GM23338 (cell line): ENCODE measurements at regions not wholly inside any gene's neighbourhood (a gene's known extent, or its start where the extent isn't known, plus 50 kb on each side); places are given as distances from the start of the nearest gene placed in this dataset.

ENCODE experiments used
- ATAC-seq: fragments of 200-7000 bp; cut with Tn5 transposase; 3 replicates; pipeline ENCODE4 v1.9.1; 2020
- DNase-seq: peaks from one replicate; pipeline ENCODE4 v3.0.0-alpha.2; 2015; ENCODE audit warnings: low spot score
- H2AFZ ChIP-seq: fragments of 200-600 bp; sonication (generic); 2 replicates; pipeline ENCODE4 v1.8.0; 2016; ENCODE audit warnings: antibody characterized with exemption, mild to moderate bottlenecking, moderate library complexity
- H3F3A ChIP-seq: fragments of 200-600 bp; sonication (generic); replicated peaks from 2 replicates; pipeline ENCODE4 v1.8.0; 2017; ENCODE audit warnings: antibody characterized with exemption, mixed run types, low read depth
- H3K27ac ChIP-seq: fragments of 200-600 bp; sonication (generic); 2 replicates; pipeline ENCODE4 v1.6.1; 2016; ENCODE audit warnings: low read depth
- H3K27me3 ChIP-seq: fragments of 200-600 bp; sonication (generic); 2 replicates; pipeline ENCODE4 v1.8.0; 2016; ENCODE audit warnings: mild to moderate bottlenecking, mixed run types, moderate library complexity; ENCODE audit not compliant: insufficient read depth
- H3K36me3 ChIP-seq: fragments of 200-600 bp; sonication (generic); 2 replicates; pipeline ENCODE4 v1.8.0; 2016; ENCODE audit warnings: mild to moderate bottlenecking; ENCODE audit not compliant: insufficient read depth
- H3K4me1 ChIP-seq: fragments of 200-600 bp; sonication (generic); 2 replicates; pipeline ENCODE4 v1.8.0; 2016; ENCODE audit warnings: mild to moderate bottlenecking, moderate library complexity; ENCODE audit not compliant: insufficient read depth
- H3K4me2 ChIP-seq: fragments of 200-600 bp; sonication (generic); 2 replicates; pipeline ENCODE4 v1.7.1; 2017; ENCODE audit warnings: mixed run types
- H3K4me3 ChIP-seq: fragments of 200-600 bp; sonication (generic); 2 replicates; pipeline ENCODE4 v1.6.1; 2016; ENCODE audit warnings: mixed run types
- H3K79me2 ChIP-seq: fragments of 200-600 bp; sonication (generic); replicated peaks from 2 replicates; pipeline ENCODE4 v1.8.0; 2017; ENCODE audit warnings: mild to moderate bottlenecking; ENCODE audit not compliant: insufficient read depth
- H3K9me2 ChIP-seq: fragments of 200-600 bp; sonication (generic); 2 replicates; pipeline ENCODE4 v1.8.0; 2017; ENCODE audit not compliant: insufficient read depth
- H4K20me1 ChIP-seq: fragments of 200-600 bp; sonication (generic); replicated peaks from 2 replicates; pipeline ENCODE4 v1.8.0; 2017; ENCODE audit warnings: mild to moderate bottlenecking; ENCODE audit not compliant: insufficient read depth
- H3K27ac Mint-ChIP-seq: 2 replicates; pipeline ENCODE4 v1.8.0; 2020; ENCODE audit warnings: inconsistent platforms, mild to moderate bottlenecking, moderate library complexity, mixed read lengths
- H3K27me3 Mint-ChIP-seq: 3 replicates; pipeline ENCODE4 v1.8.0; 2022; ENCODE audit warnings: low read depth, mild to moderate bottlenecking, moderate library complexity, mixed read lengths, inconsistent platforms; ENCODE audit not compliant: insufficient read depth, poor library complexity
- H3K36me3 Mint-ChIP-seq: 3 replicates; pipeline ENCODE4 v1.8.0; 2021; ENCODE audit warnings: low read depth, mild to moderate bottlenecking, inconsistent platforms, moderate library complexity, mixed read lengths
- H3K4me1 Mint-ChIP-seq: 3 replicates; pipeline ENCODE4 v1.8.0; 2020; ENCODE audit warnings: mild to moderate bottlenecking, inconsistent platforms, mixed read lengths
- H3K4me3 Mint-ChIP-seq: 3 replicates; pipeline ENCODE4 v1.8.0; 2021; ENCODE audit warnings: moderate library complexity, mild to moderate bottlenecking, inconsistent platforms, mixed read lengths
- H3K9me3 Mint-ChIP-seq: 3 replicates; pipeline ENCODE4 v1.8.0; 2020; ENCODE audit warnings: moderate library complexity, mild to moderate bottlenecking, inconsistent platforms, mixed read lengths
- CREB1 ChIP-seq: fragments of 250-450 bp; sonication (Bioruptor Pico); IDR thresholded peaks from 2 replicates; pipeline ENCODE4 v1.5.0; 2020; ENCODE audit warnings: low read depth, mild to moderate bottlenecking, moderate library complexity
- ETS1 ChIP-seq: IDR thresholded peaks from 2 replicates; pipeline ENCODE4 v1.6.1; 2016; ENCODE audit warnings: antibody characterized with exemption
- EZH2 ChIP-seq: fragments of 200-600 bp; sonication (generic); IDR thresholded peaks from one replicate; pipeline ENCODE4 v1.8.0; 2017; ENCODE audit warnings: antibody characterized with exemption, mild to moderate bottlenecking, low read depth; ENCODE audit not compliant: unreplicated experiment
- EZH2phosphoT487 ChIP-seq: fragments of 200-600 bp; sonication (generic); IDR thresholded peaks from one replicate; pipeline ENCODE4 v1.8.1; 2018; ENCODE audit warnings: antibody characterized with exemption; ENCODE audit not compliant: unreplicated experiment
- JUNB ChIP-seq: IDR thresholded peaks from one replicate; pipeline ENCODE4 v1.6.1; 2016; ENCODE audit warnings: antibody characterized with exemption; ENCODE audit not compliant: unreplicated experiment
- NANOG ChIP-seq: IDR thresholded peaks from 2 replicates; pipeline ENCODE4 v1.6.1; 2016; ENCODE audit warnings: antibody characterized with exemption, borderline replicate concordance
- POLR2AphosphoS5 ChIP-seq: IDR thresholded peaks from 2 replicates; pipeline ENCODE4 v1.6.1; 2016; ENCODE audit warnings: antibody characterized with exemption, low read depth
- STAT1 ChIP-seq: IDR thresholded peaks from one replicate; pipeline ENCODE4 v1.6.1; 2016; ENCODE audit warnings: antibody characterized with exemption; ENCODE audit not compliant: unreplicated experiment
- ZNF114 ChIP-seq: fragments of 250-450 bp; sonication (Bioruptor Pico); IDR thresholded peaks from 2 replicates; pipeline ENCODE4 v1.5.0; 2020; ENCODE audit warnings: mild to moderate bottlenecking, moderate library complexity
- ZNF331 ChIP-seq: fragments of 250-450 bp; sonication (Bioruptor Pico); IDR thresholded peaks from 2 replicates; pipeline ENCODE4 v1.5.0; 2020; ENCODE audit warnings: low read depth, mild to moderate bottlenecking, moderate library complexity
- TF ChIP-seq, protein P1 (sequence below), 2 experiments: fragments of 200-600 bp in 1 of 2; sonication (generic) in 1 of 2; conservative IDR thresholded peaks; 2 replicates each; pipeline versions ENCODE4 v1.5.1 to v1.6.1; 2016 to 2017; ENCODE audit warnings: antibody characterized with exemption in 2 of 2, low read depth in 2 of 2, mild to moderate bottlenecking in 2 of 2, moderate library complexity in 1 of 2
- TF ChIP-seq, protein P2 (sequence below): fragments of 250-450 bp; sonication (Bioruptor Pico); IDR thresholded peaks from 2 replicates; pipeline ENCODE4 v1.5.0; 2020; ENCODE audit warnings: mild to moderate bottlenecking, moderate library complexity
- TF ChIP-seq, protein P3 (sequence below): IDR thresholded peaks from one replicate; pipeline ENCODE4 v1.6.1; 2018; ENCODE audit warnings: antibody characterized with exemption; ENCODE audit not compliant: unreplicated experiment

DNA sequence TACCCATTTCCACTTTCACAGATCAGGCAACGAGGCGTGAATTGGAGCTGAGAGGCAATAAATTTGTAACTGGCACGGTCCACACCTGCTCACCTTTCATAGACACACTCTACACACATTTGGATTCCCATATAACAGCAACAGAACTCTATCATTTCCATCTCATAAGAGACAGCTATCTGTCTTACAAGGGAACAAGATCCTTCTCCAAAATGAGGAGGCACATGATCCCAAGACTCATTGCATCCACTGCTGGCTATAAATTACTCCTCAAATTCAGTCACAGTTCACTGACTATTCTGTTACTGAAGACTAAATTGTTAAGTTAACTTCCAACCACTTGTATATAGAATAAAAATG, 342.8 kb downstream of the MATN1 start:
- Histone ChIP-seq H3K4me2 (no peak overlapping the region), H2AFZ (no peak overlapping the region), H3K36me3 (no peaks in the 10 kb centered on the region), H3K27me3 (no peaks in the 10 kb centered on the region), H3K27ac (no peak overlapping the region), H4K20me1 (no peaks in the 10 kb centered on the region), H3F3A (no peaks in the 10 kb centered on the region), H3K4me3 (no peak overlapping the region), H3K9me2 (no peaks in the 10 kb centered on the region), H3K79me2 (no peaks in the 10 kb centered on the region), H3K4me1 (no peaks in the 10 kb centered on the region)
- H3K9me3 Mint-ChIP-seq = no peaks in the 10 kb centered on the region
- H3K36me3 Mint-ChIP-seq = no peaks in the 10 kb centered on the region
- TF ChIP-seq JUNB = no peak
- no peak for TF ChIP-seq POLR2AphosphoS5
- TF ChIP-seq, protein P1, sequence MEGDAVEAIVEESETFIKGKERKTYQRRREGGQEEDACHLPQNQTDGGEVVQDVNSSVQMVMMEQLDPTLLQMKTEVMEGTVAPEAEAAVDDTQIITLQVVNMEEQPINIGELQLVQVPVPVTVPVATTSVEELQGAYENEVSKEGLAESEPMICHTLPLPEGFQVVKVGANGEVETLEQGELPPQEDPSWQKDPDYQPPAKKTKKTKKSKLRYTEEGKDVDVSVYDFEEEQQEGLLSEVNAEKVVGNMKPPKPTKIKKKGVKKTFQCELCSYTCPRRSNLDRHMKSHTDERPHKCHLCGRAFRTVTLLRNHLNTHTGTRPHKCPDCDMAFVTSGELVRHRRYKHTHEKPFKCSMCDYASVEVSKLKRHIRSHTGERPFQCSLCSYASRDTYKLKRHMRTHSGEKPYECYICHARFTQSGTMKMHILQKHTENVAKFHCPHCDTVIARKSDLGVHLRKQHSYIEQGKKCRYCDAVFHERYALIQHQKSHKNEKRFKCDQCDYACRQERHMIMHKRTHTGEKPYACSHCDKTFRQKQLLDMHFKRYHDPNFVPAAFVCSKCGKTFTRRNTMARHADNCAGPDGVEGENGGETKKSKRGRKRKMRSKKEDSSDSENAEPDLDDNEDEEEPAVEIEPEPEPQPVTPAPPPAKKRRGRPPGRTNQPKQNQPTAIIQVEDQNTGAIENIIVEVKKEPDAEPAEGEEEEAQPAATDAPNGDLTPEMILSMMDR (conservative IDR thresholded peaks at IDR 0.05; ENCODE audit: low read depth in 2 of 2) = no peak
- TF ChIP-seq EZH2 = no peak
- TF ChIP-seq NANOG = no peak
- TF ChIP-seq ZNF331 (CRISPR knock-in tag) = no peak
- TF ChIP-seq STAT1 = no peak
- TF ChIP-seq, protein P2, sequence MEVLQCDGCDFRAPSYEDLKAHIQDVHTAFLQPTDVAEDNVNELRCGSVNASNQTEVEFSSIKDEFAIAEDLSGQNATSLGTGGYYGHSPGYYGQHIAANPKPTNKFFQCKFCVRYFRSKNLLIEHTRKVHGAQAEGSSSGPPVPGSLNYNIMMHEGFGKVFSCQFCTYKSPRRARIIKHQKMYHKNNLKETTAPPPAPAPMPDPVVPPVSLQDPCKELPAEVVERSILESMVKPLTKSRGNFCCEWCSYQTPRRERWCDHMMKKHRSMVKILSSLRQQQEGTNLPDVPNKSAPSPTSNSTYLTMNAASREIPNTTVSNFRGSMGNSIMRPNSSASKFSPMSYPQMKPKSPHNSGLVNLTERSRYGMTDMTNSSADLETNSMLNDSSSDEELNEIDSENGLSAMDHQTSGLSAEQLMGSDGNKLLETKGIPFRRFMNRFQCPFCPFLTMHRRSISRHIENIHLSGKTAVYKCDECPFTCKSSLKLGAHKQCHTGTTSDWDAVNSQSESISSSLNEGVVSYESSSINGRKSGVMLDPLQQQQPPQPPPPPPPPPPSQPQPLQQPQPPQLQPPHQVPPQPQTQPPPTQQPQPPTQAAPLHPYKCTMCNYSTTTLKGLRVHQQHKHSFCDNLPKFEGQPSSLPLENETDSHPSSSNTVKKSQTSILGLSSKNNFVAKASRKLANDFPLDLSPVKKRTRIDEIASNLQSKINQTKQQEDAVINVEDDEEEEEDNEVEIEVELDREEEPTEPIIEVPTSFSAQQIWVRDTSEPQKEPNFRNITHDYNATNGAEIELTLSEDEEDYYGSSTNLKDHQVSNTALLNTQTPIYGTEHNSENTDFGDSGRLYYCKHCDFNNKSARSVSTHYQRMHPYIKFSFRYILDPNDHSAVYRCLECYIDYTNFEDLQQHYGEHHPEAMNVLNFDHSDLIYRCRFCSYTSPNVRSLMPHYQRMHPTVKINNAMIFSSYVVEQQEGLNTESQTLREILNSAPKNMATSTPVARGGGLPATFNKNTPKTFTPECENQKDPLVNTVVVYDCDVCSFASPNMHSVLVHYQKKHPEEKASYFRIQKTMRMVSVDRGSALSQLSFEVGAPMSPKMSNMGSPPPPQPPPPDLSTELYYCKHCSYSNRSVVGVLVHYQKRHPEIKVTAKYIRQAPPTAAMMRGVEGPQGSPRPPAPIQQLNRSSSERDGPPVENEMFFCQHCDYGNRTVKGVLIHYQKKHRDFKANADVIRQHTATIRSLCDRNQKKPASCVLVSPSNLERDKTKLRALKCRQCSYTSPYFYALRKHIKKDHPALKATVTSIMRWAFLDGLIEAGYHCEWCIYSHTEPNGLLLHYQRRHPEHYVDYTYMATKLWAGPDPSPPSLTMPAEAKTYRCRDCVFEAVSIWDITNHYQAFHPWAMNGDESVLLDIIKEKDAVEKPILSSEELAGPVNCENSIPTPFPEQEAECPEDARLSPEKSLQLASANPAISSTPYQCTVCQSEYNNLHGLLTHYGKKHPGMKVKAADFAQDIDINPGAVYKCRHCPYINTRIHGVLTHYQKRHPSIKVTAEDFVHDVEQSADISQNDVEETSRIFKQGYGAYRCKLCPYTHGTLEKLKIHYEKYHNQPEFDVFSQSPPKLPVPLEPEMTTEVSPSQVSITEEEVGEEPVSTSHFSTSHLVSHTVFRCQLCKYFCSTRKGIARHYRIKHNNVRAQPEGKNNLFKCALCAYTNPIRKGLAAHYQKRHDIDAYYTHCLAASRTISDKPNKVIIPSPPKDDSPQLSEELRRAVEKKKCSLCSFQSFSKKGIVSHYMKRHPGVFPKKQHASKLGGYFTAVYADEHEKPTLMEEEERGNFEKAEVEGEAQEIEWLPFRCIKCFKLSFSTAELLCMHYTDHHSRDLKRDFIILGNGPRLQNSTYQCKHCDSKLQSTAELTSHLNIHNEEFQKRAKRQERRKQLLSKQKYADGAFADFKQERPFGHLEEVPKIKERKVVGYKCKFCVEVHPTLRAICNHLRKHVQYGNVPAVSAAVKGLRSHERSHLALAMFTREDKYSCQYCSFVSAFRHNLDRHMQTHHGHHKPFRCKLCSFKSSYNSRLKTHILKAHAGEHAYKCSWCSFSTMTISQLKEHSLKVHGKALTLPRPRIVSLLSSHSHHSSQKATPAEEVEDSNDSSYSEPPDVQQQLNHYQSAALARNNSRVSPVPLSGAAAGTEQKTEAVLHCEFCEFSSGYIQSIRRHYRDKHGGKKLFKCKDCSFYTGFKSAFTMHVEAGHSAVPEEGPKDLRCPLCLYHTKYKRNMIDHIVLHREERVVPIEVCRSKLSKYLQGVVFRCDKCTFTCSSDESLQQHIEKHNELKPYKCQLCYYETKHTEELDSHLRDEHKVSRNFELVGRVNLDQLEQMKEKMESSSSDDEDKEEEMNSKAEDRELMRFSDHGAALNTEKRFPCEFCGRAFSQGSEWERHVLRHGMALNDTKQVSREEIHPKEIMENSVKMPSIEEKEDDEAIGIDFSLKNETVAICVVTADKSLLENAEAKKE (CRISPR knock-in tag) = no peak
- TF ChIP-seq ZNF114 (CRISPR knock-in tag) = no peak
- TF ChIP-seq, protein P3, sequence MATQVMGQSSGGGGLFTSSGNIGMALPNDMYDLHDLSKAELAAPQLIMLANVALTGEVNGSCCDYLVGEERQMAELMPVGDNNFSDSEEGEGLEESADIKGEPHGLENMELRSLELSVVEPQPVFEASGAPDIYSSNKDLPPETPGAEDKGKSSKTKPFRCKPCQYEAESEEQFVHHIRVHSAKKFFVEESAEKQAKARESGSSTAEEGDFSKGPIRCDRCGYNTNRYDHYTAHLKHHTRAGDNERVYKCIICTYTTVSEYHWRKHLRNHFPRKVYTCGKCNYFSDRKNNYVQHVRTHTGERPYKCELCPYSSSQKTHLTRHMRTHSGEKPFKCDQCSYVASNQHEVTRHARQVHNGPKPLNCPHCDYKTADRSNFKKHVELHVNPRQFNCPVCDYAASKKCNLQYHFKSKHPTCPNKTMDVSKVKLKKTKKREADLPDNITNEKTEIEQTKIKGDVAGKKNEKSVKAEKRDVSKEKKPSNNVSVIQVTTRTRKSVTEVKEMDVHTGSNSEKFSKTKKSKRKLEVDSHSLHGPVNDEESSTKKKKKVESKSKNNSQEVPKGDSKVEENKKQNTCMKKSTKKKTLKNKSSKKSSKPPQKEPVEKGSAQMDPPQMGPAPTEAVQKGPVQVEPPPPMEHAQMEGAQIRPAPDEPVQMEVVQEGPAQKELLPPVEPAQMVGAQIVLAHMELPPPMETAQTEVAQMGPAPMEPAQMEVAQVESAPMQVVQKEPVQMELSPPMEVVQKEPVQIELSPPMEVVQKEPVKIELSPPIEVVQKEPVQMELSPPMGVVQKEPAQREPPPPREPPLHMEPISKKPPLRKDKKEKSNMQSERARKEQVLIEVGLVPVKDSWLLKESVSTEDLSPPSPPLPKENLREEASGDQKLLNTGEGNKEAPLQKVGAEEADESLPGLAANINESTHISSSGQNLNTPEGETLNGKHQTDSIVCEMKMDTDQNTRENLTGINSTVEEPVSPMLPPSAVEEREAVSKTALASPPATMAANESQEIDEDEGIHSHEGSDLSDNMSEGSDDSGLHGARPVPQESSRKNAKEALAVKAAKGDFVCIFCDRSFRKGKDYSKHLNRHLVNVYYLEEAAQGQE = no peak
- TF ChIP-seq CREB1 = no peak
- no peak for TF ChIP-seq EZH2phosphoT487
- TF ChIP-seq ETS1 = no peak
- DNase-seq (no peak), ATAC-seq (no peak)
- H3K4me1 Mint-ChIP-seq = peaks cover 3% of the 10 kb centered on the region; the same call in 2 of the 3 replicates
- no peak overlapping the region for H3K4me3 Mint-ChIP-seq
- H3K27ac Mint-ChIP-seq = no peak overlapping the region
- peaks cover 5% of the 10 kb centered on the region for H3K27me3 Mint-ChIP-seq
